ENCODE measurements at regions not wholly inside any gene's neighbourhood (a gene's known extent, or its start where the extent isn't known, plus 50 kb on each side); places are given as distances from the start of the nearest gene placed in this dataset.
"Not testable (repeated sequence)": the region's sequence is repeated elsewhere in the genome, so short reads cannot be mapped to it uniquely, and the experiment has no call there.

DNA sequence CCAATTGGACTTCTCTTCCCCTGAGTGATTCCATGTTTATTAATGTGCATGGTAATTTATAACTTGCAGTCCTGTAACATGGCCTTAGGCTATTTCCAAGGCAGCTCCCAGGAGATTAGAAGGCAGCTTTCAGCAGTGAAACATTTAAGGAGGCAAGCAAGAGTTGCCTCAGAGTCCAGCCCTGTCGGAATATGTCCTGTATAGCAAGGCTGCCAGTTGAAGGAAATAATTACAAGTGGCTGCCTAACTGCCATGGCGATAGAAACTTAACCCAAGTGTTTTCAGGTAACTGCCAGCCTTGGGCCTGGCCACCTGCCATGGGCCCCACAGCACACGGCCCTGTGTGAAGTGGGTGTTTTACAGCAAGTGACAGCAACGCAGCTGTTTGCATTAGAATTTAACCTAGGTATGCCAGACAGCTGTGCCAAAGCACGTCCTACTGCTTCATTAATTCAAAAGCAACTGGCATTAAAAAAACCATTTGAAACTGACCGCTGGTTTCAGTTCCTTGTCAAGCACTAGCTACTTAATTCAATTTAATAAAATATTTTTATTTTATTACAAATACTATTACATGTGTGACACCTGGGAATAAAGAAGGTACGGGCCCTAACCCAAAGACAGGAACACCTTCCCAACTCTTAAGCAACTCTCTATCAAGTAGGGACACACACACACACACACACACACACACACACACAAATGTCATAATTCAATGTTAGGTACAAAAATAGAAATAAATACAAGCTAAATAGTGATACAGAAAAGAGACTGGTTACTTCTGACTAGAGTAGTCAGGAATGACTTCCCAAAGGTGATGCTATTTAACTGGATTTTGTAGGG, 151.8 kb upstream of the HEY2 start:
- DNase-seq: peak; percentile 84

DNA sequence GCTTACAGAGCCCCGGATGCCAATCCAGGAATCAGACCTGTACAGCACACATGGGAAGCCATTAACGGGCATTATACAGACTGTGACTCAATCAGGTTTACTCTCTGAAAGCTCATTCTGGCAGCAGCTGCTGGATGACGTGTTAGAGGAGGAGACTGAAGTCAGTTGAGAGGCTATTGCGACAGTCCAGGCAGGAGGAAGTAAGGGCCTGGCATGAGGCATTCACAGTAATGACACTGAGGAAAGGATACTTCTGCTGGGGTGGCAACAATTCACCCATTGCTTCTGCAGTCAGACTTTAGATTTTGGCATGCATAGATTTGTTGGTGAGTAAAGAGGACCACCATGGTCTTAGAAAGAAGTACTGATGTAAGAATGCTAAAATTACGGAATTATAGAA, 151.0 kb upstream of the HEY2 start:
- DNase-seq: peak; percentile 73

- DNase-seq: no peak
Measured at GRCh38 chr6:125604257-125604656, 145.2 kb upstream of the HEY2 start.

GRCh38 chr6:125611573-125612344, 137.7 kb upstream of the HEY2 start:
- DNase-seq: peak; percentile 89

DNA sequence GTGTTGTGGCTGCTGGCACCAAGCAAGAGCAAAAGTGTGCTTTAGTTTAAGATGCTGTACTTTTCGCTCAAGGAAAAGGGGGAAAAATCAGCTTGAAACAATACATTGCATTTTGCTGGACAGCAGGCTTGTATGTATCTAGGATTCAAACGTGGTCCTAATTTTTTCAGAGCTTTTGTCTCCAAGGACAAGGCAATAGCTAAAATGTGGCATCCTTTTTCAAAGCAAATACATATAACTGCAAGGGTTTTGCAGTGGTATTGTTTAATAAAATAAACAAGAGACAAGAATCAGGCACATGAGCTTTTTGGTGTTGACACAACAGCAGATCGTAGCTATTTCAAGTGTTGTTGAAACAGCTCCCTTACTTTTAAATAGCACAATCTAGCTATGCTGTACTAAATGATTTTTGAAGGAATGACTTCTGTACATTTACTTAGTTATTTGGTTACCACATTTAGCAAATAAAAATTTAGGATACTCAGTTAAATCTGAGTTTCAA, 137.0 kb upstream of the HEY2 start:
- DNase-seq: no peak

GRCh38 chr6:125618629-125619028, 130.8 kb upstream of the HEY2 start:
- DNase-seq: no peak

DNA sequence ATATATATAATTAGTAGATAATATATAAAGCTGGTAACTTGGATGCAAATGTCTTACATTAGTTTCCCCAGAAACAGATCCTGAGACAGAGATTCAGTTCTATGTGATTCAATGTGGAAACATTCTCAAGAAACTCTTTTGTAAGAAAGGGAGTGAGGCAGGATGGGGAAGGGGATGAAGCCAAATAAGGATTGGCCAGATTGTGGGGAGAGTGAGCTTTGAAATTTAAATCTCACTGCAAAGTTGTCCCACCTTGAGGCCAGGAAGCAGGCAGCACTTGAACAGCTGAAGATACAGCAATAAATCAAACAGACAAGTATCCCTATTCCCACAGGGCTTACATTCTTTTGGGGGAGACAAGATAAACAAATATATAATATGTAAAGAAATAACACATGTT, 126.3 kb upstream of the HEY2 start:
- no peak for DNase-seq

DNA sequence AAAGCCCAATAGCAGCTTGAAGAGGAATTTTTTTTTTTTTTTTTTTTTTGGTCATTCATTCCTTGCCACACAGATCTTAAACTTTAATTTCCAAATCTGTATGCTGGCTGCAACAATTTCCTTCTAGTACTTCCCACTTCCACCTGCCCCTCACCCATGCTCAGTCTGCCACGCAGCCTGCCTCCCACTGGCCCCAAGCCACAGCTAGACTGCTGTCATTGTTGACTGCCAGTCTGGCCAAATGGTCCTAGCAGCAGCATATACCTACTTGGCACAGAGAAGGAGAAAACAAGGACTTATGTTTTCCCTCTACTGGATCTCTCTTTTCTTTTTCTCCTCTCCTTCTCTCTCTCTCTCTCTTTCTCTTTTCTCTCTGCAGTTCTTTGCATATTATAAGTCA, 118.3 kb upstream of the HEY2 start:
- DNase-seq: no peak

- not testable (repeated sequence) for DNase-seq
Measured at GRCh38 chr6:125636011-125636410, 113.4 kb upstream of the HEY2 start.

- no peak for DNase-seq
Measured at GRCh38 chr6:125636671-125637070, 112.8 kb upstream of the HEY2 start.

DNA sequence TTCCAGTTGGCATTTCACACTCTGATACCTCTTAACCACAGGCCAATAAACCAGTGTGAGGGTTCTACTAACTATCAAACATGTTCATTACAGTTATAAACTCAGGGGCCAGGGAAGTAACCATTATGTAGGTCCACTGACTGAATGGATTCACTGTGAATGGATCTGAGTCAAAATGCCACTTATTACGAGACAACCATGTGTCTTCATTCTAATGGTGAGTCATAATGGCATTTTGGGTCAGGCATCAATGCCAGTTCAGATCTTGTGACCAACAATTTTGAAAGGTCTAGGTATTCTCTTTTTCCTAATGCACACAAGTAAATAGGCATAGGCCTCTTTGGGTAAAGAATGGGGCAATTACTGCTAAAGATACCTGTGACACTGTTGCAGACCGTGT, 112.2 kb upstream of the HEY2 start:
- DNase-seq: no peak

DNA sequence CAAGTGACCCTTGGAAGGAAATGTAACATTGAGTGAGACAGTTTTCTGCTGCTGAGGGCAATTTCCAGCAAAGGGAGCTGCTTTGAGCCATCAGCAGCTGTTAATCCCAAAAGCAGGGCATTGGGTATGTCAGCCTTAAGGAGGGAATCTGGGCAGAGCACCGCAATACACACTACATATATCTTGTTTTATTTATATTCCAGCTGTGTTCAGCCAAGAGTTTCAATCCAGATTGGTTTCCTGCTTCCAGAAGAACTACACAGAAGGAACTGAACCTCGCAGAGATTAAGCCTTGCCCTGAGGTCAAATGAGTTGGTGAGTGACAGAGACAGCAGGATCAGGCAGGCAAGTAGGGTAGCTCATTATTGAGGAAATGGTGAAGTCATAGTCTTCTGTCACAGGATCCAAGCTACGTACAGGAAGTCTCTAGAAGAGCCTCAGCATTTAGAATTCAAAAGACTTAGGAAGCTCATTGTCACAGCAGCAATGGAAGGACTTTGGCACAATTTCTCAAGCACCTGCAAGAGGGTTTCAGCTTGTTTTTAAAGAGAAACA, 109.9 kb upstream of the HEY2 start:
- DNase-seq: peak; percentile 60

DNA sequence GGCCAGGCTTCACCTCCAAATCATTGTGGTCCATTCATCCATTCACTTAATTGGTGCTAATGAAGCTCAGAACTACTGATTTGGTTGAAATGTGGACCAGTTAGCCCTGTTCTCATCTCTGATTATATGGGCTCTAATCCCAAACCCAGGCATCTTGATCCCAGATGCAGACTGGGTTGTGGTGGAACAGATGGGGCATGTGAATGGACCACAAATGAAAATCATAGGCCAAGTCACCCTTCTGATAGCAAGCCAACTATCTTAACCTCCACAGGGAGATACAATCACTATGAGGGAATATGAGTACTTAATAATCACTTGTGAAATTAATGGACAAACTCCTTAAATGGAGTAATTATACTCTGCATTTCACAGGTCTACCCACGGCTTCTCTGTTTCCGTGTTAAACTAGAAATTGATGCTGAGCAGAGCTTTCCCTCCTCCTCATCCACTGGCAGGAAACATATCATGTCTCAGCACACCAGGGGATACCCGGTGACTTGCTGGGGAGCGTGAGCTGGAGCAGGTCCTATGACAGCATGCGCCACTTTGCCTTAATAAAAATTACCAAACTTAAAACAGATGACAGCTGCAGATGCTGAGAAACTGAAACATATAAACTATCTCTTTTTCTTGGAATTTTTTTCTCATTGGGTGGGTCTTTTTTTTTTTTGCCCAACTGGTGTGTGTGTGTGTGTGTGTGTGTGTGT, 108.8 kb upstream of the HEY2 start:
- DNase-seq: peak; percentile 24

DNA sequence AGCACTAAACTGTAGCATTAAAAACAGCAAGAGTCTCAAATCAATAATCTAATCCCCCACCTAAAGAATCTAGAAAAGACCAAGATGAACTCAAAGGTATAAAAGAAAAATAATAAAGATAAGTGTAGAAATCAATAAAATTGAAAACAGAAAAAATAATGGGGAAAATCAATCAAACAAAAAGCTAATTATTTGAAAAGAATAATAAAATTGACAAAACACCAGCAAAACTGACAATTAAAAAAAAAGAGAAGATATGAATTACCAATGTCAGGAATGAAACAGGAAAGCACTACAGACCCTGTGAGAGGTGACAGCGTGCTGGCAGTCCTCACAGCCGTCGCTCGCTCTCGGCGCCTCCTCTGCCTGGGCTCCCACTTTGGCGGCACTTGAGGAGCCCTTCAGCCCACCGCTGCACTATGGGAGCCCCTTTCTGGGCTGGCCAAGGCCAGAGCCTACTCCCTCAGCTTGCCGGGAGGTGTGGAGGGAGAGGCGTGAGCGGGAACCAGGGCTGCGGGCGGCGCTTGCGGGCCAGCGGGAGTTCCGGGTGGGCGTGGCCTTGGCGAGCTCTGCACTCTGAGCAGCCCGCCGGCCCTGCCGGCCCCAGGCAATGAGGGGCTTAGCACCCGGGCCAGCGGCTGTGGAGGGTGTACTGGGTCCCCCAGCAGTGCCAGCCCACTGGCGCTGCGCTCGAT, 105.3 kb upstream of the HEY2 start:
- not testable (repeated sequence) for DNase-seq

- no peak for DNase-seq
Measured at GRCh38 chr6:125647391-125647790, 102.0 kb upstream of the HEY2 start.

DNA sequence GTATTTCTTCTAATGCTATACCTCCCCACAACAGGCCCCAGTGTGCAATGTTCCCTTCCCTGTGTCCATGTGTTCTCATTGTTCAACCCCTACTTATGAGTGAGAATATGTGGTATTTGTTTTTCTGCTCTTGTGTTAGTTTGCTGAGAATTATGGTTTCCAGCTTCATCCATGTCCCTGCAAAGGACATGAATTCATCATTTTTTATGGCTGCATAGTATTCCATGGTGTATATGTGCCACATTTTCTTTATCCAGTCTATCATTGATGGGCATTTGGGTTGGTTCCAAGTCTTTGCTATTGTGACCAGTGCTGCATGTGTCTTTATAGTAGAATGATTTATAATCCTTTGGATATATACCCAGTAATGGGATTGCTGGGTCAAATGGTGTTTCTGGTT, 95.7 kb upstream of the HEY2 start:
- DNase-seq: not testable (repeated sequence)

DNA sequence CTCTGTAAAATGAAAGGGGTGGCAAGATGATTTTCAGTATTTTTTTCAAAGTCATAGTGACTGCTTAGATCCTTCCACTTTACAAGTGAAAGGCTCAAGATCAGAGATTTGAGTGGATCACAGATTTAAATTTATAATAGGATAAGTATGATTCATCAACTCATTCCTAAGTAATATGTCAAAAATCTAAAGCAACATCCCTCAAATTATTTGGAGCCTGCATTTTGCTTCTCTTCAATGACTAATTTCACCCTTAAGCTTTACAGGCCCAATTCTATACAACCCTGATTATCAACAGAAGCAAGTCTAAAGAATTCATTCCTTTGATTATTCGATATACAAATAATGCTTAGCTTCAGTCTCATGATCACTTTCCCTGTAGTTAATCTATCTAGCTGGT, 93.9 kb upstream of the HEY2 start:
- no peak for DNase-seq

DNA sequence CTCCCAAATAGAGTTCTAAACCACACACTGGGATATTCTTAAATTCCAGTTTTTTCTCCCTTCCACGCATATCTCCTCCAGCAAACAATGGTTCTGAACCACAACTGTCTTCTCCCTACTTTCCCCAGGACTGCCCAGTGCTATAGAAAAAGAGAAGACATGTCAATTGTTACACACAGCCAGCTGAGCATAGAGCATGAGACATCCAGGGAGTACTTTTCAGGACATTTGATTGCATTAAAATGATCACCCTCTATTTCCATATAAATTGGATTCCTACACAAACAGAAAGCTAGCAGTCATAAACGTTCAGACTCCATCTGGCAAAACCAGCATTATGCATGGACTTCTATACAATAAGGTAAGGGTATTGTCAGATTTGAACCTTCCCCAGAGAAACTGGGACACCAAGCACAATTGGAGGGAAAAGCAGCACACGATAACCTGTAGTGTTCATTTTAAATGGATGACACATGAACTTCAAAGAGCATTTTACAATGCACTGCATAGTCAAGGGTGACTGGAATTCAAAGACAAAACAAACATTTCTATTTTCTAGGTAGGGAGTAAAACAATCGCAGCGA, 93.1 kb upstream of the HEY2 start:
- DNase-seq: no peak

DNA sequence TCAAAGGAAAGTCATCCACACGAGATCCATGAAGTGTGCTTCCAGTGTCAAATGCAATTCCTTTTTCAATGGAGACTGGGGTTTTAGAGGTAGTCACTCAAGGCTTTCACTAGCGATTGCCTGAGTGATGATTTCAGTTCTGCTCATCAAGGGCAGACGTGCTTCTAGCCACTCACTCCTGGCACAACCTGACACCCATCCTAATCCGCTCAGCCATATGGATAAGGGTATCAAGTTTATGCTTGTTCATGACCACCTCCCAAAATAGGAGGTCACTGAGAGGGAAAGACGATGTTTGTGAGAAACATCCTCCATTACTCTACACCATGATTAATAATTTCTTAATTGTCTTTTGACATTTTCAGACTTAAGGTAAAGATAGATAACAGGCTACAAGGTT, 91.3 kb upstream of the HEY2 start:
- DNase-seq: peak; percentile 63

GRCh38 chr6:125658759-125659431, 90.5 kb upstream of the HEY2 start:
- no peak for DNase-seq

- DNase-seq: no peak
Measured at GRCh38 chr6:125659887-125660286, 89.5 kb upstream of the HEY2 start.

All from tongue (tissue), 1 donor.